NT2/D1 (cell line): ENCODE measurements at regions not wholly inside any gene's neighbourhood (a gene's known extent, or its start where the extent isn't known, plus 50 kb on each side); places are given as distances from the start of the nearest gene placed in this dataset.

Experiments used
- SUZ12 ChIP-seq: IDR thresholded peaks from 2 replicates; pipeline ENCODE4 v1.6.1; 2011; ENCODE audit not compliant: insufficient read length, insufficient read depth; ENCODE audit errors: extremely low read depth
- YY1 ChIP-seq: IDR thresholded peaks from 2 replicates; pipeline ENCODE4 v1.6.1; 2011; ENCODE audit not compliant: insufficient read length, insufficient read depth
- ZNF274 ChIP-seq: IDR thresholded peaks from 2 replicates; pipeline ENCODE4 v1.6.1; 2011; ENCODE audit warnings: mild to moderate bottlenecking, low read depth, low read length

GRCh38 chr3:8303466-8303865 is 198.2 kb upstream of the LMCD1 start:
- TF ChIP-seq ZNF274 (no peak), YY1 (no peak), SUZ12 (no peak)
